Stomach smooth muscle (tissue), 2 donors: ENCODE measurements at regions not wholly inside any gene's neighbourhood (a gene's known extent, or its start where the extent isn't known, plus 50 kb on each side); places are given as distances from the start of the nearest gene placed in this dataset.

Experiments used
- H3K27ac ChIP-seq: one replicate; pipeline ENCODE4 v1.7.0; 2013; ENCODE audit warnings: mild to moderate bottlenecking, low read length, inconsistent platforms
- H3K27me3 ChIP-seq, 2 donors: one replicate each; pipeline ENCODE4 v1.7.0; 2013; ENCODE audit warnings: low read length in 2 of 2; ENCODE audit not compliant: insufficient read depth in 2 of 2, control insufficient read depth in 1 of 2
- H3K36me3 ChIP-seq, 2 donors: one replicate each; pipeline ENCODE4 v1.7.0; 2013; ENCODE audit warnings: low read length in 2 of 2; ENCODE audit not compliant: control insufficient read depth in 2 of 2, insufficient read depth in 2 of 2
- H3K4me1 ChIP-seq: one replicate; pipeline ENCODE4 v1.7.0; 2013; ENCODE audit warnings: low read length; ENCODE audit not compliant: control insufficient read depth, insufficient read depth
- H3K4me3 ChIP-seq, 2 donors: one replicate each; pipeline ENCODE4 v1.7.0; 2013; ENCODE audit warnings: low read length in 2 of 2
- H3K9ac ChIP-seq, 2 donors: one replicate each; pipeline ENCODE4 v1.7.0; 2013; ENCODE audit warnings: low read length in 2 of 2, mild to moderate bottlenecking in 1 of 2
- H3K9me3 ChIP-seq, 2 donors: one replicate each; pipeline ENCODE4 v1.7.0; 2013; ENCODE audit warnings: low read length in 2 of 2; ENCODE audit not compliant: control insufficient read depth in 2 of 2
- donor health status: healthy.
- donor health status: Pancreatic carcinoma.

- no peak overlapping the region for H3K4me3 ChIP-seq
- H3K9ac ChIP-seq: no peak overlapping the region
- no peaks in the 10 kb centered on the region for H3K4me1 ChIP-seq
- no peak overlapping the region for H3K27ac ChIP-seq
- no peaks in the 10 kb centered on the region for H3K9me3 ChIP-seq
- no peaks in the 10 kb centered on the region for H3K27me3 ChIP-seq
- no peaks in the 10 kb centered on the region for H3K36me3 ChIP-seq
Measured at GRCh38 chr12:91910871-91911388, 234.7 kb downstream of the BTG1 start.

- Histone ChIP-seq H3K27ac (no peak overlapping the region), H3K36me3 (no peaks in the 10 kb centered on the region), H3K4me3 (no peak overlapping the region), H3K9ac (no peak overlapping the region), H3K9me3 (no peaks in the 10 kb centered on the region), H3K27me3 (no peaks in the 10 kb centered on the region), H3K4me1 (no peaks in the 10 kb centered on the region)
Measured at GRCh38 chr12:91902860-91903683, 242.6 kb downstream of the BTG1 start.

GRCh38 chr12:91901381-91902074 lies 244.1 kb downstream of the BTG1 start:
- Histone ChIP-seq H3K4me1 (no peaks in the 10 kb centered on the region), H3K36me3 (no peaks in the 10 kb centered on the region), H3K27ac (no peak overlapping the region), H3K4me3 (no peak overlapping the region), H3K9me3 (no peaks in the 10 kb centered on the region), H3K9ac (no peak overlapping the region), H3K27me3 (no peaks in the 10 kb centered on the region)

GRCh38 chr12:91900971-91901370 lies 244.7 kb downstream of the BTG1 start:
- Histone ChIP-seq H3K27ac (no peak overlapping the region), H3K36me3 (no peaks in the 10 kb centered on the region), H3K9ac (no peak overlapping the region), H3K4me1 (peaks cover 2% of the 10 kb centered on the region), H3K9me3 (no peaks in the 10 kb centered on the region), H3K27me3 (no peaks in the 10 kb centered on the region), H3K4me3 (no peak overlapping the region)

GRCh38 chr12:91899056-91899455 lies 246.6 kb downstream of the BTG1 start:
- Histone ChIP-seq H3K9ac (no peak overlapping the region), H3K36me3 (no peaks in the 10 kb centered on the region), H3K27ac (no peak overlapping the region), H3K4me3 (no peak overlapping the region), H3K9me3 (no peaks in the 10 kb centered on the region), H3K4me1 (peaks cover 2% of the 10 kb centered on the region), H3K27me3 (no peaks in the 10 kb centered on the region)

- H3K4me3 ChIP-seq: no peak overlapping the region
- no peak overlapping the region for H3K9ac ChIP-seq
- H3K27ac ChIP-seq: no peak overlapping the region
- peaks cover 2% of the 10 kb centered on the region for H3K4me1 ChIP-seq
- H3K9me3 ChIP-seq: no peaks in the 10 kb centered on the region
- H3K36me3 ChIP-seq: no peaks in the 10 kb centered on the region
- H3K27me3 ChIP-seq: no peaks in the 10 kb centered on the region
Measured at GRCh38 chr12:91897025-91897515, 248.6 kb downstream of the BTG1 start.

- H3K9ac ChIP-seq: no peak overlapping the region
- H3K27me3 ChIP-seq: no peaks in the 10 kb centered on the region
- H3K4me1 ChIP-seq: peaks cover 2% of the 10 kb centered on the region
- no peak overlapping the region for H3K27ac ChIP-seq
- H3K36me3 ChIP-seq: no peaks in the 10 kb centered on the region
- no peak overlapping the region for H3K4me3 ChIP-seq
- H3K9me3 ChIP-seq: no peaks in the 10 kb centered on the region
Measured at GRCh38 chr12:91896286-91897024, 249.2 kb downstream of the BTG1 start.

- Histone ChIP-seq H3K36me3 (no peaks in the 10 kb centered on the region), H3K4me1 (peaks cover 2% of the 10 kb centered on the region), H3K9me3 (no peaks in the 10 kb centered on the region), H3K9ac (no peak overlapping the region), H3K4me3 (no peak overlapping the region), H3K27me3 (no peaks in the 10 kb centered on the region), H3K27ac (no peak overlapping the region)
Measured at GRCh38 chr12:91894911-91895310, 250.7 kb downstream of the BTG1 start.

GRCh38 chr12:91893476-91893875 lies 252.2 kb downstream of the BTG1 start:
- Histone ChIP-seq H3K27me3 (no peaks in the 10 kb centered on the region), H3K36me3 (no peaks in the 10 kb centered on the region), H3K4me1 (peaks cover 2% of the 10 kb centered on the region), H3K27ac (no peak overlapping the region), H3K9ac (no peak overlapping the region), H3K9me3 (no peaks in the 10 kb centered on the region), H3K4me3 (no peak overlapping the region)

- Histone ChIP-seq H3K9me3 (no peaks in the 10 kb centered on the region), H3K4me3 (no peak overlapping the region), H3K27me3 (no peaks in the 10 kb centered on the region), H3K27ac (no peak overlapping the region), H3K9ac (no peak overlapping the region), H3K4me1 (peaks cover 2% of the 10 kb centered on the region), H3K36me3 (no peaks in the 10 kb centered on the region)
Measured at GRCh38 chr12:91892081-91892855, 253.4 kb downstream of the BTG1 start.
